BLaER1 treated with 17β-estradiol and CSF1 and Interleukin-3, amounts not matched to agents 10 nM and 100 nM (cell line): ENCODE measurements at regions not wholly inside any gene's neighbourhood (a gene's known extent, or its start where the extent isn't known, plus 50 kb on each side); places are given as distances from the start of the nearest gene placed in this dataset.

Experiments used
- H3K27ac ChIP-seq, 11 experiments: shearing (Covaris generic); formaldehyde crosslinking; 2 replicates each; pipeline ENCODE4 v1.8.1; 2022
- H3K27me3 ChIP-seq, 11 experiments: shearing (Covaris generic); formaldehyde crosslinking; 2 replicates each; pipeline ENCODE4 v1.8.1; 2022
- H3K36me3 ChIP-seq, 11 experiments: shearing (Covaris generic); formaldehyde crosslinking; 2 replicates each; pipeline ENCODE4 v1.8.1; 2022
- H3K4me1 ChIP-seq, 10 experiments: shearing (Covaris generic); formaldehyde crosslinking; 2 replicates each; pipeline ENCODE4 v1.8.1; 2022
- H3K4me2 ChIP-seq, 11 experiments: shearing (Covaris generic); formaldehyde crosslinking; 2 replicates each; pipeline ENCODE4 v1.8.1; 2022
- H3K4me3 ChIP-seq, 10 experiments: shearing (Covaris generic); formaldehyde crosslinking; 2 replicates each; pipeline ENCODE4 v1.8.1; 2022
- H3K9ac ChIP-seq, 11 experiments: shearing (Covaris generic); formaldehyde crosslinking; 2 replicates each; pipeline ENCODE4 v1.8.1; 2022
- H3K9me3 ChIP-seq, 11 experiments: shearing (Covaris generic); formaldehyde crosslinking; replicated peaks in 1 of 11; 2 replicates each; pipeline ENCODE4 v1.8.1; 2022
- H4K20me1 ChIP-seq, 11 experiments: shearing (Covaris generic); formaldehyde crosslinking; 2 replicates each; pipeline ENCODE4 v1.8.1; 2022
- Cebpa-rat ChIP-seq, 11 experiments: shearing (Covaris generic); IDR thresholded peaks; 2 replicates each; pipeline ENCODE4 v1.8.1; 2022

GRCh38 chr1:208298593-208299269 is 54.5 kb upstream of the PLXNA2 start:
- H3K9me3 ChIP-seq = no peaks in the 10 kb centered on the region
- H3K27ac ChIP-seq = no peak overlapping the region
- no peaks in the 10 kb centered on the region for H3K36me3 ChIP-seq
- no peaks in the 10 kb centered on the region for H4K20me1 ChIP-seq
- no peaks in the 10 kb centered on the region for H3K27me3 ChIP-seq
- H3K4me3 ChIP-seq = no peak overlapping the region
- no peak overlapping the region for H3K9ac ChIP-seq
- no peaks in the 10 kb centered on the region for H3K4me1 ChIP-seq
- no peak overlapping the region for H3K4me2 ChIP-seq
- no peak for TF ChIP-seq Cebpa-rat (IDR thresholded peaks at IDR 0.05)

GRCh38 chr1:208300084-208300770 is 56.0 kb upstream of the PLXNA2 start:
- Histone ChIP-seq H3K4me3 (no peak overlapping the region), H3K4me2 (no peak overlapping the region), H3K9ac (no peak overlapping the region), H4K20me1 (no peaks in the 10 kb centered on the region), H3K27me3 (no peaks in the 10 kb centered on the region), H3K4me1 (no peaks in the 10 kb centered on the region), H3K36me3 (no peaks in the 10 kb centered on the region), H3K27ac (no peak overlapping the region), H3K9me3 (no peaks in the 10 kb centered on the region)
- TF ChIP-seq Cebpa-rat (IDR thresholded peaks at IDR 0.05) = no peak

- no peaks in the 10 kb centered on the region for H3K27me3 ChIP-seq
- H3K4me3 ChIP-seq = no peak overlapping the region
- H3K27ac ChIP-seq = no peak overlapping the region
- H3K4me2 ChIP-seq = no peak overlapping the region
- no peaks in the 10 kb centered on the region for H3K9me3 ChIP-seq
- no peak overlapping the region for H3K9ac ChIP-seq
- H3K4me1 ChIP-seq = no peaks in the 10 kb centered on the region
- H4K20me1 ChIP-seq = no peaks in the 10 kb centered on the region
- no peak for TF ChIP-seq Cebpa-rat (IDR thresholded peaks at IDR 0.05)
- no peaks in the 10 kb centered on the region for H3K36me3 ChIP-seq
These were observed 58.6 kb upstream of the PLXNA2 start for GRCh38 chr1:208302699-208303238.

GRCh38 chr1:208303743-208304712 is 59.8 kb upstream of the PLXNA2 start:
- no peaks in the 10 kb centered on the region for H3K9me3 ChIP-seq
- H3K9ac ChIP-seq = no peak overlapping the region
- H3K4me3 ChIP-seq = no peak overlapping the region
- no peaks in the 10 kb centered on the region for H4K20me1 ChIP-seq
- H3K27me3 ChIP-seq = no peaks in the 10 kb centered on the region
- no peaks in the 10 kb centered on the region for H3K4me1 ChIP-seq
- H3K27ac ChIP-seq = no peak overlapping the region
- TF ChIP-seq Cebpa-rat (IDR thresholded peaks at IDR 0.05) = no peak
- H3K4me2 ChIP-seq = no peak overlapping the region
- H3K36me3 ChIP-seq = no peaks in the 10 kb centered on the region

GRCh38 chr1:208308221-208308620 is 64.0 kb upstream of the PLXNA2 start:
- Histone ChIP-seq H4K20me1 (no peaks in the 10 kb centered on the region), H3K9me3 (no peaks in the 10 kb centered on the region), H3K4me1 (no peaks in the 10 kb centered on the region), H3K4me2 (no peak overlapping the region), H3K4me3 (no peak overlapping the region), H3K27me3 (no peaks in the 10 kb centered on the region), H3K27ac (no peak overlapping the region), H3K36me3 (no peaks in the 10 kb centered on the region), H3K9ac (no peak overlapping the region)
- TF ChIP-seq Cebpa-rat (IDR thresholded peaks at IDR 0.05) = no peak

- Histone ChIP-seq H3K4me3 (no peak overlapping the region), H3K9ac (no peak overlapping the region), H3K36me3 (no peaks in the 10 kb centered on the region), H4K20me1 (no peaks in the 10 kb centered on the region), H3K4me2 (no peak overlapping the region), H3K9me3 (no peaks in the 10 kb centered on the region), H3K27ac (no peak overlapping the region), H3K4me1 (no peaks in the 10 kb centered on the region), H3K27me3 (no peaks in the 10 kb centered on the region)
- no peak for TF ChIP-seq Cebpa-rat (IDR thresholded peaks at IDR 0.05)
These were observed 65.6 kb upstream of the PLXNA2 start for GRCh38 chr1:208309771-208310170.

GRCh38 chr1:208312706-208313105 is 68.5 kb upstream of the PLXNA2 start:
- Histone ChIP-seq H3K27ac (no peak overlapping the region), H3K9ac (no peak overlapping the region), H3K27me3 (no peaks in the 10 kb centered on the region), H3K4me2 (no peak overlapping the region), H4K20me1 (no peaks in the 10 kb centered on the region), H3K9me3 (no peaks in the 10 kb centered on the region), H3K4me1 (no peaks in the 10 kb centered on the region), H3K4me3 (no peak overlapping the region), H3K36me3 (no peaks in the 10 kb centered on the region)
- TF ChIP-seq Cebpa-rat (IDR thresholded peaks at IDR 0.05) = no peak

GRCh38 chr1:208314431-208314830 is 70.2 kb upstream of the PLXNA2 start:
- H3K27ac ChIP-seq = no peak overlapping the region
- no peak overlapping the region for H3K4me3 ChIP-seq
- no peaks in the 10 kb centered on the region for H3K4me1 ChIP-seq
- no peak overlapping the region for H3K9ac ChIP-seq
- TF ChIP-seq Cebpa-rat (IDR thresholded peaks at IDR 0.05) = no peak
- no peaks in the 10 kb centered on the region for H3K27me3 ChIP-seq
- no peak overlapping the region for H3K4me2 ChIP-seq
- no peaks in the 10 kb centered on the region for H3K9me3 ChIP-seq
- no peaks in the 10 kb centered on the region for H4K20me1 ChIP-seq
- no peaks in the 10 kb centered on the region for H3K36me3 ChIP-seq

- no peak overlapping the region for H3K9ac ChIP-seq
- no peaks in the 10 kb centered on the region for H3K36me3 ChIP-seq
- no peak overlapping the region for H3K4me3 ChIP-seq
- no peak overlapping the region for H3K4me2 ChIP-seq
- no peaks in the 10 kb centered on the region for H4K20me1 ChIP-seq
- no peaks in the 10 kb centered on the region for H3K9me3 ChIP-seq
- no peak overlapping the region for H3K27ac ChIP-seq
- H3K4me1 ChIP-seq = no peaks in the 10 kb centered on the region
- TF ChIP-seq Cebpa-rat (IDR thresholded peaks at IDR 0.05) = no peak
- no peaks in the 10 kb centered on the region for H3K27me3 ChIP-seq
These were observed 74.1 kb upstream of the PLXNA2 start for GRCh38 chr1:208318150-208318734.
